ENCODE measurements at regions not wholly inside any gene's neighbourhood (a gene's known extent, or its start where the extent isn't known, plus 50 kb on each side); places are given as distances from the start of the nearest gene placed in this dataset.

DNA sequence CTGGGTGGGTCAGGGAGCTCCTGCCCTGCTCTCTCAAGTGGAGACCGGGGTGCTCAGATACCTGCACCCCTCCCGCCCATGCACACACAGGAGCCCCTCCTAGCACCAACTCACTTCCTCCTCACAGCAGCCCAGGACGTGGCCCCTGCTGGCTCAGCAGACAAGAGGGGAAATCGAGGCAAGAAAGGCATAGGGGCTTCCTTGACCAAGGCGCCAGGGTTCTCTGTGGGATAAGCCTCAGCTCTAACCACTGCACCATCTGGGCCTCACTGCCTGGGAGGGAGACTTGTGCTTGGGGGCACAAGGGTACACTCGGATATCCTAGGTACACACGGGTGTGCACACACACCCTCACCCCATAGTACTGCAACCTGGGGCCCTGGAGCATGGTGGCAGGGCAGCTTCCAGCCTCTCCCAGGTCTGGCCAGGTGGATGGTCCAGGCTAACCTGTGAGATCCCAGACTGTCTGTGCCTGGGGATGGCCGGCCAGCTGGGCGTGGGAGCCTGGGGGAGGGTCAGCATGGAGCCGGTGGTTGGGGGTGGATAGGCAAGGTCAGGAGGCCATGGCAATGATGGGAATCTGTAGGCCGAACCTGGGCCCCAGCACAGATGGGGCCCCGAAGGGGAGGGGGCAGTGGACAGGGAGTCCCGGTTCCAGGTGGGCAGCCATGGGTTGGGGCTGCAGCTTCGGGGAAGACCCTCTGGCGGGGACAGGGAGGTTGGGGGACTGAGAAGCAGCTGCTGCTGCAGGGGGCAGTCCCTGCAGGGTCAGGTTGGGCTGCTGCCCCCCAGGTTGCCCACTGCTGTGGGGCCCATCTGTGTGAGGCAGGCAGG lies 312.4 kb downstream of the TMEM121 start:
- in situ Hi-C loops (cut with MboI; ENCODE audit: low sequenced_read_pairs): no loop called here

DNA sequence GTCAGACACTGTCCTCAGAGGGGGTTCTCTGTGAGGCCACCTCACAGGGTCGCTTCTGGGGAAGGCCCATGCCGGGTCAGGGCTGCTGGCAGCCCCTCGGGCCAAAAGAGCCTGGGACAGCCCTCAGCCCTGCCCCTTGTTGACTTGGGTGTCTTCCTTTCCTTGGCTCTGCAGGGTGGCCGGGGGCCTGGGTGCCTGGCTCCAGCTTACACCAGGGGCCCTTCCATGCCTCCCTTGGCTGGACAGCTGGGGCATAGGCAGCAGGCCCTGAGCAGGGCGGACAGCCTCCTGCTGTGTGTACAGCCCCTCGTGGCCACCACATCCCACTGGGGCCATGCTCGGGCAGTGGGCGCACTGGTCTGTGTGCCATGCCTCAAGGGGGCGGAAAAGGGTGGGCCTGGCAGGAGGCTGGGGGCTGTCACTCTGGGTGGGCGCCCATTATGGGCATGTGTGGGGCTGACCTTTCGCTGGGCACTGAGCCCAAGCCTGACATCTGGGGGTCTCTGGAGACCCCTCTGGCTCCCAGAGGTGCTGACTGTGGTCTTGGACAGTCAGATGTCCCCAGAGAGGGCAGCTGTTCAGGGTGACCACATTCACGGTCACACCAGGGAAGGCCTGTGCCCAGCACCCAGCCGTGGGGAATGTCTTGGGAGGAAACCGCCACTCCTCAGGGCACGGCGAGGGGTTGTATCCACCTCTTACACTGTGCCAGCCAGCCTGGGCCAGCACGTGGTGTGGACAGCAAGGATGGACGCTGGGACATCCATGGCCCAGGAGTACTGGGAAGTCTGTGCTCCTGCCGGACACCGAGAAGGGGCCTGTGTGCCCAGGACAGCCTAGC lies 313.3 kb downstream of the TMEM121 start:
- in situ Hi-C loops (cut with MboI; ENCODE audit: low sequenced_read_pairs): no loop called here

- in situ Hi-C loops (cut with MboI; ENCODE audit: low sequenced_read_pairs): no loop called here
Observed at GRCh38 chr14:105840266-105841021, 314.1 kb downstream of the TMEM121 start.

DNA sequence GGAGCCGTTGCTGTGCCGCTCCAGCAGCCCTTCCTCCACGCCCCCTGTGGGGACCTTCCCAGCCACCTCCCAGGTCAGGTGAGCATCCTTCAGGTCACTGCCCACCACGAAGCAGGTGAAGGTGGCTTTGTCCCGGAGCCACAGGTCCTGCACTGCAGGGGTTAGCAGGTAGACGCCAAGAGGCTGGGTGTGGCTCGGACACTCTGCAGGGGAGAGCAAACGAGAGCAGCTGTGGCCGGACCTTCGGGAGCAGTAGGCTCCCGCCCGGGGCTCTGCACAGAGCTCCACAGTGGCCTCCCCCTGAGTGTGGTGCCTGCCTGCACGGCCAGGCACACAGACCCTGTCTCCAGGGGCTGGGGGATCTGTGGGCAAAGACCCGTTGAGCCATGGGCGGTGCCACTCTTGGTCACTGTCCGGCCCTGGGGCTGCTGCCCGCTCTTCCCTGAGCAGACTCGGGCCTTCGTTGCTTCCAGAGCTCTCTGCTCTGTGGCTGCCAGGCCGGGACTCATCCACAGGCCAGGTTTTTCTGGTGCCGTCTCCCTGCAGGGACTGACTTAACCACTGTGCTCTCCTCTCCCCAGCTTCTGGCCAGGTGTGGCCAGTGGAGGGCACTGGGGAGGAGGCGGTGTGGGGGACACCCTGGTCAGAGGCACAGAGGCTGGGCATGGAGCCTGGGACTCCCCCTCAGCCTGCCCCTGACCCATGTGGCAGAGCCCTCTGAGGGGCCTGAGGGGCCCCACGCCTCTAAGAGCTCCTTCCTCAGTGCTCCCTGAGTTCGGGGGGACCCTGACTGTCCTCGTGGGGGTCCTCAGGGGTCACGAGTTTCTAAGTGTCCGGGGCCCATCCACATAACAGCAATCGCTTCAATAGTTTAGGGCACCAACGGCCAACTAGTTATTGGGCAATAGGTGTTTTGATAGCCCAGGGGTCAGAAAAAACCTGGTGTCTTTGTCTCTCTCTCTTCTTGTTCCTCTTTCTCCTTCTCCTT lies 314.9 kb downstream of the TMEM121 start:
- in situ Hi-C loops (cut with MboI; ENCODE audit: low sequenced_read_pairs): no loop called here

DNA sequence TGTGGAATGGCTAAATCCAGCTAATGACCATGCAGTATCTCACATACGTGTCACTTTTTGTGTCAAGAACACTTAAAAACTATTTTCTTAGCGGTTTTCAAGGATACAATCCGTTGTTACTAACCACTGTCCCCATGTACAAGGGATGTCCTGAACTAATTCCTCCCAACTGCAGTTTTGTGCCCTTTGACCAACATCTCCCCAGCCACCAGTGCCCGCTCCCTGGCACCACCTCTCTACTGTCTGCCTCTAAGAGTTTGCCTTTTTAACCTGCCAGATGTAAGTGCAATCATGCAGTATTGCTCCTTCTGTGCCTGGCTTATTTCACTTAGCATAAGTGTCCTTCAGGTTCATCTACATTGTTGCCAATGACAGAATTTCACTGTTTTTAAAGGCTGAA lies 315.7 kb downstream of the TMEM121 start:
- in situ Hi-C loops (cut with MboI; ENCODE audit: low sequenced_read_pairs): no loop called here

- in situ Hi-C loops (cut with MboI; ENCODE audit: low sequenced_read_pairs): no loop called here
Observed at GRCh38 chr14:105843444-105844046, 317.2 kb downstream of the TMEM121 start.

- in situ Hi-C loops (cut with MboI; ENCODE audit: low sequenced_read_pairs): no loop called here
Observed at GRCh38 chr14:105844047-105844630, 317.8 kb downstream of the TMEM121 start.

GRCh38 chr14:105844810-105845724 lies 318.7 kb downstream of the TMEM121 start:
- in situ Hi-C loops (cut with MboI; ENCODE audit: low sequenced_read_pairs): no loop called here

DNA sequence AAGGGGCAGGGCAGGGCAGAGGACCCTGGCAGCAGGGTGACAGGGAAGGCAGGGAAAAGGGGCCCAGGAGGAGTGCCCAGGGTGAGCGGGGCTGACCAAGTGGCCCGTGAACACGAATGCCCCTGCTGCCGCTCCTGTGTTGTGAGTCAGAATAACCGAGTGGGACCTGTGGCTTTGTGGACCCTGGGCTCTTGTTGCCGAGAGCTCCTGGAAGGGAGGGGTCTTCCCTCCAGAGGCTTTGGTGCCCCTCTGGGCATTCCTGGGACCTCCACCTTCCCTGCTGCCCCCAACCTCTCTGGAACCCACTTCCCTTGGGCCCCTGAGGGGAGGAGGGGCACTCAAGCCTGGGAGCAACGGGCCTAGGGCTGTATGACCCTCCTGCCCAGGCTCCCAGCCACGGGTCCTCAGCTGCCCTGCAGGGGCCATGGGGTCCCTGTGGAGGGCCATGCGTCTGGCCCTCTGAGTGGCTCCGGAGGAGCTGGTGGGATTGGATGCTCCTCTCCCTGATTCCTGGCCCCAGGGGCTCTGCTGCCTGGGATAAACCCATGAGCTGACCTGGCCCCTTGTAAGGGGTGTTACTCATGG lies 319.4 kb downstream of the TMEM121 start:
- in situ Hi-C loops (cut with MboI; ENCODE audit: low sequenced_read_pairs): no loop called here

- in situ Hi-C loops (cut with MboI; ENCODE audit: low sequenced_read_pairs): no loop called here
Observed at GRCh38 chr14:105846312-105846711, 319.9 kb downstream of the TMEM121 start.

- in situ Hi-C loops (cut with MboI; ENCODE audit: low sequenced_read_pairs): no loop called here
Observed at GRCh38 chr14:105847400-105847799, 321.0 kb downstream of the TMEM121 start.

- in situ Hi-C loops (cut with MboI; ENCODE audit: low sequenced_read_pairs): no loop called here
Observed at GRCh38 chr14:105848570-105848969, 322.2 kb downstream of the TMEM121 start.

DNA sequence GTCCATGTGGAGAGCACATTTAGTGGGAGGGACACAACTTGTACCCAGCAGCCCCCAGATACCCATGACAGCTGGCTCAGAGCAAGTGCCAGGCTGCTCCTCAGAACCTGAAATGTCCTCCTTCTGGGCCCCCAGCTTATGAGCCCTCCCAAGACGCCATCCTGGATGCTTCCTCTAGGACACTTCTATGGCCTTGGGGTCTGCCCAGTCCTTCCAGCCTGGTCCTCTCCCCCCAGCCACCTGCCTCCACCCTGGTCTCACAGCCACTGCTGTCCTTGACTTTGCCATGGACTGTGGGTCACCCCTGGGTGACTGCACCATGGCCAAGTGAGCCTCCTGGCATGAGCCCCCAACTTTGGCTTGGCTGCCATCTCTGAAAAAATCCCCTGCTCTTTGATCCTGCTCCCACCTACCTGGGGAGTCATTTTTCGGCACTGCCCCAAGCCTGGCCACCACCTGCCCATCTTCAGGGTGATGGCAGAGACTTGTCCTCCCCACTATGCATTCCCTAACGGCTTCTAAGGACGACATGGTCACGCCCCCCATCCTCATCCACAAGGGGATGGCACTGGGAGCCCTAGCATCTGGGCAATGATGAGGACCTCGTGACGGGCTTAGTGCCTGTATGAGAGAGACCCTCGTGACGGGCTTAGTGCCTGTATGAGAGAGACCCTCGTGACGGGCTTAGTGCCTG lies 323.7 kb downstream of the TMEM121 start:
- in situ Hi-C loops (cut with MboI; ENCODE audit: low sequenced_read_pairs): no loop called here

DNA sequence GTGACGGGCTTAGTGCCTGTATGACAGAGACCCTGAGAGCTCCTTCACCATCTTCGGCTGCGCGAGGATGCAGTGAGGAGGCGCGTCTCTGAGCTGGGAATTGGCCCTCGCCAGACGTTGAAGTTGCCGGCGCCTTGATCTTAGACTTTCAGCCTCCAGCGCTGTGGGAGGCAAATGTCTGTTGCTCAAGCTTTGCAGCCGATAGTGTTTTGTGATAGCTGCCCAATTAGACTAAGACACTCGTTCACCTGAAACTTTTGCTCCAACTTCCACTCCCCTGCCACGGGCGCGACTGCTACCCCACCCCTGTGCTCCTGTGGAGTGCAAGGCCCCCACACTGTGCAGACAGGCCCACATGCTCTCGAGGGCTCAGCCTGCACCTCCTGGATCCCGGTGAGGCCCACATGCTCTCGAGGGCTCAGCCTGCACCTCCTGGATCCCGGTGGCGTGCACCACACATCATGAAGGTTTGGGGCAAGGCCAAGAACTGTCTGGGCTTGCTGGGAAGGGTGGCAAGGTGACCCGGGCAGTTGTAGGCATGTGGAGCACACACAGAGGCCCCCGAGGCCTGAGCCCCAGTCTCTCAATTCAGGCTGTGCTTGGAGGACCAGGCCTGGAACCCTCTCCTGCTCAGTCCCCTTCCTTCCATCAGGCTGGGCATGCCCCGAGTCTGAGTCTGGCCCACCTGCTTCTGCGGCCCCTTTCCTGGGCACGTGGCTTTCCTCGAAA lies 324.6 kb downstream of the TMEM121 start:
- in situ Hi-C loops (cut with MboI; ENCODE audit: low sequenced_read_pairs): no loop called here

DNA sequence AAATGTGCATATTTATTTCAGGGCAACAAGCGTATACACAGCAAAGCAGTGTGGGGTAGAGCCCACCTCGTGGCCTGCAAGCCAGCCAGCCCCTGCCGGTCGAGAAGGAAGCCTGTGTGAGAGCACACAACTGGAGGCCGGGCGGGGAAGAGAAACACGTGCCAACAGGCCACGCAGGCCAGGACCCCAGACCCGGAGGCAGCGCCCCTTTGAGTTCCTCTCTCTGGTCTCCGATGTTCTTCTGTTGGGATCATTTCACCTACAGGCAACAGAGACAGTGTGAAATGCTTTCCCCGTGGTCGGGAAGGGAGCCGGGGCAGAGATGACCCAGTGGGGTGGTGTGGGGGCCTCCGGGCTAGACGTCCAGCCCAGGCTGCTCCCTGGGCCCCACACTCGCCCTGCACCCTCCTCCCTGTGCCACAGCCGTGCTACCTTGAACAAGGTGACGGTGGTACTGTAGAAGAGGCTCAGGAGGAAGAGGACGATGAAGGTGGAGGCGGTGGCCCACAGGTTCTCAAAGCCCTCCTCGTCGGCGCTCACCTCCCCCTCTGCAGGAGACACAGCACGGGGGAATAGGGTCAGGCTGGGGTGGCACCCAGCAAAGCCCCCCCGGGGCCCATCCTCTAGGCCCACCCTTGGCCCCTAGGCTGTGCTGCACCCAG lies 325.5 kb downstream of the TMEM121 start:
- in situ Hi-C loops (cut with MboI; ENCODE audit: low sequenced_read_pairs): no loop called here
